ENCODE measurements at regions not wholly inside any gene's neighbourhood (a gene's known extent, or its start where the extent isn't known, plus 50 kb on each side); places are given as distances from the start of the nearest gene placed in this dataset.

- no peaks in the 10 kb centered on the region for H4K20me1 ChIP-seq (ENCODE audit: insufficient read depth)
- H3K4me1 ChIP-seq (ENCODE audit: low read depth, poor library complexity, severe bottlenecking) = peaks cover 3% of the 10 kb centered on the region
- no peaks in the 10 kb centered on the region for H3K36me3 ChIP-seq (ENCODE audit: insufficient read depth)
- no peak overlapping the region for H3K4me3 ChIP-seq (IDR thresholded peaks at IDR 0.05; ENCODE audit: insufficient read depth, low read depth, low read length)
- H3K4me2 ChIP-seq = no peak overlapping the region
- no peaks in the 10 kb centered on the region for H3K79me2 ChIP-seq (ENCODE audit: insufficient read depth, low read depth)
- no peaks in the 10 kb centered on the region for H3K27me3 ChIP-seq (ENCODE audit: insufficient read depth, low read depth)
- H3K9ac ChIP-seq = no peak overlapping the region
- H3K27ac ChIP-seq = no peak overlapping the region
- H2AFZ ChIP-seq (ENCODE audit: low read depth) = no peak overlapping the region
- TF ChIP-seq, protein P1, sequence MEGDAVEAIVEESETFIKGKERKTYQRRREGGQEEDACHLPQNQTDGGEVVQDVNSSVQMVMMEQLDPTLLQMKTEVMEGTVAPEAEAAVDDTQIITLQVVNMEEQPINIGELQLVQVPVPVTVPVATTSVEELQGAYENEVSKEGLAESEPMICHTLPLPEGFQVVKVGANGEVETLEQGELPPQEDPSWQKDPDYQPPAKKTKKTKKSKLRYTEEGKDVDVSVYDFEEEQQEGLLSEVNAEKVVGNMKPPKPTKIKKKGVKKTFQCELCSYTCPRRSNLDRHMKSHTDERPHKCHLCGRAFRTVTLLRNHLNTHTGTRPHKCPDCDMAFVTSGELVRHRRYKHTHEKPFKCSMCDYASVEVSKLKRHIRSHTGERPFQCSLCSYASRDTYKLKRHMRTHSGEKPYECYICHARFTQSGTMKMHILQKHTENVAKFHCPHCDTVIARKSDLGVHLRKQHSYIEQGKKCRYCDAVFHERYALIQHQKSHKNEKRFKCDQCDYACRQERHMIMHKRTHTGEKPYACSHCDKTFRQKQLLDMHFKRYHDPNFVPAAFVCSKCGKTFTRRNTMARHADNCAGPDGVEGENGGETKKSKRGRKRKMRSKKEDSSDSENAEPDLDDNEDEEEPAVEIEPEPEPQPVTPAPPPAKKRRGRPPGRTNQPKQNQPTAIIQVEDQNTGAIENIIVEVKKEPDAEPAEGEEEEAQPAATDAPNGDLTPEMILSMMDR (conservative IDR thresholded peaks at IDR 0.05; ENCODE audit: low read depth, low read length) = no peak
Observed at GRCh38 chr12:4191642-4192041, 81.9 kb upstream of the CCND2 start.

- no peak overlapping the region for H3K4me3 ChIP-seq (IDR thresholded peaks at IDR 0.05; ENCODE audit: insufficient read depth, low read depth, low read length)
- H3K4me1 ChIP-seq (ENCODE audit: low read depth, poor library complexity, severe bottlenecking) = peaks cover 3% of the 10 kb centered on the region
- no peak overlapping the region for H3K27ac ChIP-seq
- H3K79me2 ChIP-seq (ENCODE audit: insufficient read depth, low read depth) = no peaks in the 10 kb centered on the region
- no peaks in the 10 kb centered on the region for H4K20me1 ChIP-seq (ENCODE audit: insufficient read depth)
- H3K36me3 ChIP-seq (ENCODE audit: insufficient read depth) = no peaks in the 10 kb centered on the region
- H3K4me2 ChIP-seq = no peak overlapping the region; the same call in 1 of the 2 replicates
- no peak overlapping the region for H2AFZ ChIP-seq (ENCODE audit: low read depth)
- TF ChIP-seq, protein P1 (conservative IDR thresholded peaks at IDR 0.05; ENCODE audit: low read depth, low read length) = no peak
- H3K27me3 ChIP-seq (ENCODE audit: insufficient read depth, low read depth) = no peaks in the 10 kb centered on the region
- no peak overlapping the region for H3K9ac ChIP-seq
Observed at GRCh38 chr12:4191149-4191548, 82.4 kb upstream of the CCND2 start.

DNA sequence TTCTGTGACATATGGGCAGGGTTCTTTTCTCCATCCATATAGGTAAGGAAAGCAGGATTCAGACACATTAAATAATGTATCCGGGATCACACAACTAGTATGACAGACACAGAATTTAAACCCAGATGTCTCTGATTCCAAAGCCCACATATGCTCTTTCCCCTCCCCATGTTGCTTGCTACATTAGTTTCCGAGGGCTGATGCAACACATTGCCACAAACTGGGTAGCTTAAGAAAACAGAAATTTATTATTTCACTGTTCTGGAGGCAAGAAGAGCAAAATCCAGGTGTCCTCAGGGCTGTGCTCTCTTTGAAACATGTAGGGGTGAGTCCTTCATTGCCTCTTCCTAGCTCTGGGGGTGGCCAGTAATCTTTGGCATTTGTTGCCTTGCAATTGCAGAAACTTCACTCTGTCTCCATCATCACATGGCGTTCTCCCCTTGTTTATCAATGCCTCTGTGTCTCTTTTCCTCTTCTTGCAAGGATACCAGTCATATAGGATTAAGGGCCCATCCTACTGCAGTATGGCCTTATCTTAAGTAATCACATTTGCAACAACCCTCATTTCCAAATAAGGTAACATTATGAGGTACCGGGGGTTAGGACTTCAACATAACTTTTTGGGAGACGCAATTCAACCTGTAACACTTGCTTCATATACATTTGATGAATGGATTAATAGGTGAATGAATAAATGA lies 83.0 kb upstream of the CCND2 start:
- Histone ChIP-seq H3K27ac (no peak overlapping the region), H3K4me2 (no peak overlapping the region; the same call in 1 of the 2 replicates), H3K4me1 (ENCODE audit: low read depth, poor library complexity, severe bottlenecking) (peaks cover 3% of the 10 kb centered on the region)

DNA sequence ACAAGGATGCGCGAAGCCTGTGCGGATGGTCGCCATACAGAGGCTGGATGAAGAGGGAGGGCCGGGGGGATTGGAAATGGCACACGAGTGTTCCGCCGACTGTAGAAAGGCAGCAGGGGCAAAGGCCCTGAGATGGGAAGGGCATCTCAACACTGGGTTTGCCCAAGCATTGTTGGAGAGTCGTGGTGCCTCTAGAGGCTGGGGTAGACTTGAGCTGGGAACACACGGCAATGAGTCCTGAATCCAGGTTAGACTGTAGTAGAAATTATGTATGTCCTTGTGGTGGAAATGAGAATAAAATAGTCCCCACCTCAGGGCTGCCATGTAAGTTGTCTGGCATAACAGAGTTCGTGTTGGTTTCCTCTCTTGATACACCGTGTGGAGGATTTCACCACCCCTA lies 83.8 kb upstream of the CCND2 start:
- Histone ChIP-seq H3K4me2 (no peak overlapping the region), H2AFZ (ENCODE audit: low read depth) (no peak overlapping the region), H3K4me3 (IDR thresholded peaks at IDR 0.05; ENCODE audit: insufficient read depth, low read depth, low read length) (no peak overlapping the region), H3K9ac (no peak overlapping the region), H3K36me3 (ENCODE audit: insufficient read depth) (no peaks in the 10 kb centered on the region), H3K4me1 (ENCODE audit: low read depth, poor library complexity, severe bottlenecking) (peaks cover 3% of the 10 kb centered on the region), H4K20me1 (ENCODE audit: insufficient read depth) (no peaks in the 10 kb centered on the region), H3K27me3 (ENCODE audit: insufficient read depth, low read depth) (no peaks in the 10 kb centered on the region), H3K79me2 (ENCODE audit: insufficient read depth, low read depth) (no peaks in the 10 kb centered on the region), H3K27ac (no peak overlapping the region)
- TF ChIP-seq, protein P1 (conservative IDR thresholded peaks at IDR 0.05; ENCODE audit: low read depth, low read length) = no peak

More for the DNA sequence above, 83.0 kb upstream of the CCND2 start:
- H4K20me1 ChIP-seq (ENCODE audit: insufficient read depth) = no peaks in the 10 kb centered on the region
- H3K9ac ChIP-seq = no peak overlapping the region
- TF ChIP-seq, protein P1 (conservative IDR thresholded peaks at IDR 0.05; ENCODE audit: low read depth, low read length) = no peak
- no peaks in the 10 kb centered on the region for H3K27me3 ChIP-seq (ENCODE audit: insufficient read depth, low read depth)
- no peaks in the 10 kb centered on the region for H3K79me2 ChIP-seq (ENCODE audit: insufficient read depth, low read depth)
- H2AFZ ChIP-seq (ENCODE audit: low read depth) = no peak overlapping the region; the same call in 1 of the 2 replicates
- no peak overlapping the region for H3K4me3 ChIP-seq (IDR thresholded peaks at IDR 0.05; ENCODE audit: insufficient read depth, low read depth, low read length)
- no peaks in the 10 kb centered on the region for H3K36me3 ChIP-seq (ENCODE audit: insufficient read depth)

Measured in KMS-11 (cell line).